SKM-1 treated with dmso at 0.1 percent for 144 hours (cell line): ENCODE measurements at regions not wholly inside any gene's neighbourhood (a gene's known extent, or its start where the extent isn't known, plus 50 kb on each side); places are given as distances from the start of the nearest gene placed in this dataset.
"Not testable (repeated sequence)": the region's sequence is repeated elsewhere in the genome, so short reads cannot be mapped to it uniquely, and the experiment has no call there.

Experiments
- DNase-seq: peaks from one replicate; lab custom pipeline; 2025; ENCODE audit not compliant: unreplicated experiment; lab: John Stamatoyannopoulos, UW

DNA sequence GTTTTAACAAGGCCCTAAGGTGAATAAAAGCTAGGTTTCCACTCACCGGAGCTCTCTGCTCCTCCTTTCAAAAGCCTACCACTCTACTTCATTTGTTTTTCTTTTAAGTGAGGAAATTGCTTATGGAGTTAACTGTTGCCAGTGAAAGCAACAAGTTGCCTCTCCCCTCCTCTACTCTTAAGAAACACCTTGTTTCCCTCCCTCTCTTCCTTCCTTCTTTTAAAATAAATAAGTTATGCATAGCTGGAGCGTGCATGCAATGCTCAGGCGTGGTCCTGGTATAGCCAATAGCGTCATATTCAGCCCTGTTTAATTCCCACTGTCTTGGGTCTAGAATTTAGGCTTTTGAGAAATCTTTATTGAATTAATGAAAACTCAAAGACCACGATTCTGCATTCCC, 101.1 kb upstream of the IGF1R start:
- DNase-seq, result peak; percentile 62

DNA sequence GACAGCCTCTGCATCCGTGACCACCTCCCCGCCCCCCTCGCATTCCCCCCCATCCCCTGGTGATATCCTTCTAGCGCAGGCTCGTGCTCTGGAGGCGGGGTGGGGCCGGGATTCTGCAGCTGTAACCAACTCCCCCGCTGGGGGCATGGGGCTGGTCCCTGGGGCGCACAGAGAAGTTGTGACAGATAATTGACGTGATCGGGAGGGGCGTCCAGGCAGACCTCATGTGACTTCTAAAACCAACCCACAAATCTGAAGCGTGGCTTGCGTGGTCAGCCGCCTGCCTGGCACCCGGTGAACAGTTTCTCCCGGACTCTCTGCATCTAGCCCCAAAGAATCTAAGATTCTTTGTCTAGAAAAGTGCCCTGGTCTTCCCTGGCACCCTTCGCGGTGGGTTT, 100.6 kb upstream of the IGF1R start:
- DNase-seq, result peak; percentile 44

DNA sequence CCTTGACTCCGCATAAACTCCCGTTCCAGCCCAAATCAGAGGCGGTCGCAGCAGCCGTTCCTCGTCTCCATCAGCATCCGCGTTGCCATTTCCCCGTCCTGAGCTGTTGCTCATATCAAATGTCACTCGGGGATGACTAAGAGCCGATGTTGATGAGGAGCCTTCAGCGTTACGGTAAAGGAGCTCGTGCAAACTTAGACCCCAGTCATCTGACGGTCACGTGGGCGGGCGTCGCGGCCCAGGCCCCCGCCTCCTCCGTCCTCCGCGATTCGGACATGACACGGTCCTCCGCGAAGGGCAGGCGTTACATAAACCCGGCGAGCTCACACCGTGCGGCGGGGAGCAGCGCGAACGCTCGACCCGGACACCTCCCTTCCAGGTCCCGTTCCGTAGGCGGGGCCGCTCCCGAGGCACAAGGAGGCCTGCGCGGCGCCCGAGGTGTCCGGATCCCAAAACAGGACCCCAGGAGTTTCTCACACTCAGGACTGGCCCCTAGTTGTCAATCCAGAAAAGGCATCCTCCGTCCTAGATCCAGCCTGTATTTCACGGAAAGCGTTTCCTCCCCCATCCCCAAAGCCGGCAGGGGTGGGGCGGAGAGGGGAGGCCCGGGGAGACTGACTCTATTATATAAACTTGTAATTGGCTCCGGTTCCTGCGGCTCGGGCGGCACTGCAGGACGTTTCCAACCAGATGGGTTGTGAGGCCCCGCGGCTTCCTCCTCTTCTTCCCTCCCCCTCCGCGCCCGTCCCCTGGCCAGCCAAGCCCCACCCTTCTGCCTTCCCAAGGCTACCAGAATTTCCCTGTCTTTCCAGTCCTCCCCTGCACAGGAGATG, 100.0 kb upstream of the IGF1R start:
- peak; percentile 54 for DNase-seq

DNA sequence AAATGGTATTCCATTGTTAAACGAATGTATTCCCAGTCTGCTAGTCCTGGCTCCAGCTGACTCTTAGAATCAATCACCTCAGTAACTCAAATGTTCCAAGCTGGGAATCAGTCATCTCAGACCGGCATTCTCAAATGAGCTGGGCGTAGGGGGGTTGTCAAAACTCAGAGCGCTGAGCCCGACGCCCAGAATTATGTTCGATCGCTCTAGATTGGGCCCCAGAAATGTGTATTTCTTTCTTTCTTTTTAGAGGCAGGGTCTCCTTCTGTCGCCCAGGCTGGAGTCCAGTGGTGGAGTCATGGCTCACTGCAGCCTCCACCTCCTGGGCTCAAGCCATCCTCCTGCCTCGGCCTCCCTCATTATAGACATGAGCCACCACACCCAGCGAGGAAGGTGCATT, 99.3 kb upstream of the IGF1R start:
- DNase-seq, result no peak

DNA sequence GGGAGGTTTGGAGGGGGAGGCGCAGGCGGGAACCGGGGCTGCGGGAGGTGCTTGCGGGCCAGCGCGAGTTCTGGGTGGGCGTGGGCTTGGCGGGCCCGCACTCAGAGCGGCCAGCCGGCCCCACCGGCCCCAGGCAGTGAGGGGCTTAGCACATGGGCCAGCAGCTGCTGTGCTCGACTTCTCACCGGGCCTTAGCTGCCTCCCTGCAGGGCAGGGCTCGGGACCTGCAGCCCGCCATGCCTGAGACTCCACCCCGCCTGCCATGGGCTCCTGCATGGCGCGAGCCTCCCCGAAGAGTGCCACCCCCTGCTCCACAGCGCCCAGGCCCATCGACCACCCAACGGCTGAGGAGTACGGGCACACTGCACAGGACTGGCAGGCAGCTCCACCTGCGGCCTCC, 98.6 kb upstream of the IGF1R start:
- DNase-seq, result no peak

DNA sequence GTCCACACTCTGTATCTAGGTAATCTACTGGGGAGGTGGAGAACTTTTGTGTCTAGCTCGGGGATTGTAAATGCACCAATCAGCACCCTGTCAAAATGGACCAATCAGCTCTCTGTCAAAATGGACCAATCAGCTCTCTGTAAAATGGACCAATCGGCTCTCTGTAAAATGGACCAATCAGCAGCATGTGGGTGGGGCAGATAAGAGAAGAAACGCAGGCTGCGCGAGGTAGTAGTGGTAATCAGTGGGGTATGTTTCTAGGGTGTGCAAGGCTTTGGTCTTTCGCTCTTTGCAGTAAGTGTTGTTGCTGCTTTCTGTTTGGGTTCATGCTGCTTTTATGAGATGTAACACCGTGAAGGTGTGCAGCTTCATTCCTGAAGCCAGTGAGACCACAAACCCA, 98.0 kb upstream of the IGF1R start:
- not testable (repeated sequence) for DNase-seq

DNA sequence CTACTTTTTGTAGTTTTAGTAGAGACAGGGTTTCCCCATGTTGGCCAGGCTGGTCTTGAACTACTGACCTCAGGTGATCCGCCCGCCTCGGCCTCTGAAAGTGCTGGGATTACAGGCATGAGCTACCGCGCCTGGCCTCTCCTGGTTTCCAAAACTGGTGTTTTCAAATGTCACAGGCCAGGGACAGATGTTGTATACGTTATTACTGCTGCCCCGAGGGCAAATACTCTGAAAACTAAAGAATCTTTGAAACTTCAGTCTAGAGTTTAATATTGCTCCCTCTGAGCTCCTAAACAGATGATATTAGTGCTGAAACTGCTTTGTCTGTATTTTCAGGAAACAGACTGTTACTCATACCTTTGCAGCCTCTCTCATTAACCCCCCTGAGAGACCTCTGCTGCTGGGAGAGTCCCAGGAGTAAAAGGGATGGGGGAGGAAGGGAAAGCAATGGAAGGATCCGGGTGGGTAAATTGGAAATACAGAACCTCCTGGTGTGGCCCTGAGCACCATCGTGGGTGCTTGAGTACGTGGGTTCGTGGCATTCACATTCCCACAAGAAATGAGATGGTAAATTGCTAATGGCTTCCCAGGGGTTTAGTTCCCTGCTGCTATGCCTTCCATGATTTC, 96.3 kb upstream of the IGF1R start:
- no peak for DNase-seq

DNA sequence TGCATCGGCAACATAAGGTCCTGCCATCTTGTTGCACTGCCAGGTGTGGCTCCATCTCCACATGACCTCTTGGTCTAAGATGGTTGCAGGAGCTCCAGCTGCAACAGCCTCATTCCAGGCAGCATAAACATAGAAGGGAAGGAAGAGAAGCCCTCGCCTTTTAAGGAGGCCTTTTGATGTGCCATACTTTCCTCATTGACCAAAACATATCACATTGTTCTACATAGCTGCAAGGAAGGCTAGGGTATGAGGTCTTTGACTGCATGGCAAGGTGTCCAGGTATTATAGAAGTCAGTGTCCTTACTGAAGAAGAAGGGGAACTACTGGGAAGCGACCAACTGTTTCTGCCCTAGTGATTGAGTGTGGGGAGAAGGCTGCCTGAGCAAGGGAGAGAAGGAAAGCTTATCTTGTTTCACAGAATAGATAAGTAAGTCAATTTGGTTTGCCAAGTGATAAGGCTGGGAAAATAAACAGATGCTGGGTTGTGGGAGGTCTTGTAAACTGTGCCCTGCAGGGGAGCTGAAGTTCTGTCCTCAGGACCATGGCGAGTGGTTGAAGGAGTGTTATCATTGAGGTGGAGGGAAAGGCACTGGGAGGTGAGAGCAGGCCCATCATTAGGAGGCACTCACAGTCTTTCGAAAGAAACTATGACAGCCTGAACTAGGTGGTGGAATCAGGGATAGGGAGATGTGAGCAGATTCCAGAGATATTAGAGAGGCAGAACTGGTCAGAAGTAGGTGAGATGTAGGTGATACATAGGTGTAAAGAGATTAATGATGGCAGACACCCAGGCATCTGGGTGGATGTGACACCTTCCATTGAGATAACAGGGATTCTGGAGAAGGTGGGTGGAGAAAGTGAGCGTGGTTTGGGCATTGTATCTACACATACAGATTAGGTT, 93.8 kb upstream of the IGF1R start:
- DNase-seq, result no peak

DNA sequence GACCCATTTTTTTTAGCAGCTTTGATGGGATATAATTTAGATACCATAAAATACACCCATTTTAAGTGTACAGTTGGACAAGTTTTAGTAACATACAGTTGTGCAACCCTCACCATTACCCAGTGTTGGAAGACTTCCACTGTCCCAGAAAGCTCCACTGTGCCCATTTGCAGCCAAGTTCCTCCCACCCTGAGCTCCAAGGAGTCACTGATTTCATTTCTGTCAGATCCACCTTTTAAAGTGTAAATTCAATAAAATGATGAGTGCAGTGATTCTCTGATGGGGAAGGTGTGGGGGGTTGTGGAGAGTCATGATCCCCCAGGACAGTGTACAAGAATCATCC, 93.2 kb upstream of the IGF1R start:
- no peak for DNase-seq

DNA sequence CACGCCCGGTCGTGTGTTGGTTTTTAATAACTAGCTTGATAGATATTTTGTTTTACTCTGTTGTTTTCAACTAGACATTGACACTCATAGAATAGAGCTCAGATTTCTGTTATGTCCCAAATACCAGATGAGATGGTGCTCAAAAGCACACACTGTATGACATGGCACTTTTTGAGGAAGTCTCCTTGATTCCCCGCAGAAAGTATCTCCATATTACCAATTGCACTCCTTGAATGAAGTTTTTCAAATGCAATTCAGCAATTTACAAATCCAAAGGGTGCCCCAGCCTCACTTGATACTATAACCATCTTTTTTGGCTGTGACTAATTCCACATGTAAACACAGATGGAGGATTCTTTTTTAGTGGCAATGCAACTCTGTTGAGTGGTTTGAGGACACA, 92.0 kb upstream of the IGF1R start:
- no peak for DNase-seq

DNA sequence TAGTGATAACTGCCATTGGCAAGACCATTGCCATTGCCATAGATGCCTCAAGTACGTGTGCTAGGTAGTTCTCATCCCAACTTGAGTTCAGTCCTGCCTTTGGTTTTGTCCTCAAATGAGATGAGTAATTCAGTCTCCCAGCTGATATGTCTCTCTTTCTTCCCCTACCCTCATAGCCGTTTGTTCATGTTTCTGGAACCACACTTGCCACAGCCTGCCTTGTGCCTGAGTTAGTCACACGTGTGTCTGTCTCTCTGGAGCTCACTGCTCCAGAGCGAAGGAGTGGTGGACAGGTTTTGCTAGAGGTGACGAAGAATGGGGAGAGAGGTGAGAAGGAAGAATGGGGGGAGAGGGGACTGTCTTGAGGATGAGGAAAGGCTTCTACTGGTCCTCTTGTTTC, 88.0 kb upstream of the IGF1R start:
- no peak for DNase-seq

DNA sequence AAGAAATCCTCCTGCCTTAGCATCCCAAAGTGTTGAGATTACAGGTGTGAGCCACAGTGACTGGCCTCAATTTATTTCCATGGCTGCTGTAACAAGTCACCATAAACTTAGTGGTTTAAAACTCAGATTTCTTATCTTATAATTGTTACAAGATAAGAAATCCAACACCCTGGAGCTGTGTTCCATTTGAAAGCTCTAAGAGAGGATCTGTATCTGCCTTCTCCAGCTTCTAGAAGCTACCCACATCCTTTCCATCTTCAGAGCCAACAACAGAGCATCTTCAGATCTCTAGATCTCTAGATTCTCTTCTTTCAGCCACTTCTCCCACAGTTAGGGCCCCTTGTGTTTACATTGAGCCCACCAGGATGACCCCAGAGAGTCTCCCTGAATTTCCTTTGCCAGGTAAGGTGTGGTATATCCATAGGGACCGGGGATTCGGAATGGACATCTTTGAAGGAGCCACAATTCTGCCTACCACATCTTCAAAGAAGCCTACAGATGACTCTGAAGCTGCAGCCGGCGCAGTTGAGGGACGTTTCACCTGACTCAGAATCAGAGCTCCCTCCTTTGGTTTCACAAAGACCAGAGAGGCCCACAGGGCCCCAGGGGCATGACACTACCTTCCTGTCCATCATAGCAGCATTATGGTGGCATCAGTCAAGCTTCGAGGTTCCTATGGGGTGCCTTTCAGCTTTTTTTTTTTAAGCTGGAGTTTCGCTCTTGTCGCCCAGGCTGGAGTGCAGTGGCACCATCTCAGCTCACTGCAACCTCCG, 87.0 kb upstream of the IGF1R start:
- DNase-seq, result no peak

DNA sequence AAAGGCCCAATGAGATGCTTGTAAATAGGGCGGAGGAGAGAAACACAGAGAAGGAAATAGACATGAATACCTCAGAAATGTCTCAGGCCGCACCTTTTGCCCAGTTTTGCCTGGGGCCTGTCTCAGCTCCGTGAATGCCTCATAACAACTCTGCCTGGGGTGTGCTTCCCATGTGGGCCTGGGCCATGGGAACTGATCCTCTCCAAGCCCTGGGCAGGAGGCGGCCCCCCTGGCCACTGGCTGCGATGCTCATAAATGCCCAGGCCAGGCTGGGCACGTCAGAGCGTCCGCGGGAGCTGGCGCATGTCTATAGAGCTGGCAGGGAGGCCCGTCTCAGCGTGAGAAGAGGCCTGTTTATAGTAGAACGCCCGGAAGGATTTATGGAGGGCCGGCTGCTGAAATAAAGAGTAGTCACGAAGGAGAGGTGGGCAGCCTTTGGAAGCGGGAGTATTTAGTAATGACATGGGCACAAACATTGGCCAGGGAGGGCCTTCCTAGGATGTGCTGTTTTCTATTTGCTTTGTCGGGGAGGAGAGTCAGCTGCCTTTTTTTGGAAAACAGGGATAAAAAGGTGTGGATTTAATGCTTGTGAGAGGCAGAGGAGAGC, 85.9 kb upstream of the IGF1R start:
- DNase-seq, result no peak

DNA sequence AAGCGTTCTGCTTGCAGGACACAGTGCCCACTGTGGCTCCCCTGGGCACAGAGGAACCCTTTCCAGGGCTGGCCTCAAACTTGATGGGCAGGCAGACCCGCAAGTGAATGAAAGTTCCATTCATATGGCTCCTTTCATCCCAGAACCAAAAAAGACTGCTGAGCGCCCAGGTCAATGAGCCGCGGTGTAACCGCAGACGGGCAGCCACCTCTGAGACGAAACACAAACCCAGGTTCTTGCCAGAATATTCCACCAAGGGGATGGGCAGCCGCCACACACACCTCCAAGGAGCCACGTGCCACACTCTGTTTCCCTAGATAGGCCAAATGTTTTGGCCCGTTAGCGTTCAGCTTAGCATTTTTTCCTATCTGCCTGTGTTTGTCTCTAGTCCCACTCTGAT, 82.8 kb upstream of the IGF1R start:
- DNase-seq, result no peak

DNA sequence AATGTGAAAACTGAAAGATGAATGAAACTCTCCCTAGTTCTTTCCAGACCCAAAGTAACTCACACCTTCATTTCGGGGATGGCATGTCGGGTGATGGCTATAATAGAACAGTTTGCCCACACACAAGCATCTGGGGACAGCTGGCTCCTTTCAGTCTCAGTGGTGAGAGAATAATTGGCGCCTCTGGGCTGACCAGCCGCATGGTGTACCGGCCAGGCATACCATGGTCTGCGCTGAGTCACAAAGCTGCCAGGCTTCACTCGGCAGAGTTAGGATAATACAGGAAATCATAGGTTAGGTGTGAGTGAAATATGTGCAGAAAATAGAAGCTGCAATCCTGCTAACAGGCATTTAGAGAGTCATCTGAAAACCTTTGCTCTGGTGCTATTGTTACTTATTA, 80.4 kb upstream of the IGF1R start:
- DNase-seq, result no peak

DNA sequence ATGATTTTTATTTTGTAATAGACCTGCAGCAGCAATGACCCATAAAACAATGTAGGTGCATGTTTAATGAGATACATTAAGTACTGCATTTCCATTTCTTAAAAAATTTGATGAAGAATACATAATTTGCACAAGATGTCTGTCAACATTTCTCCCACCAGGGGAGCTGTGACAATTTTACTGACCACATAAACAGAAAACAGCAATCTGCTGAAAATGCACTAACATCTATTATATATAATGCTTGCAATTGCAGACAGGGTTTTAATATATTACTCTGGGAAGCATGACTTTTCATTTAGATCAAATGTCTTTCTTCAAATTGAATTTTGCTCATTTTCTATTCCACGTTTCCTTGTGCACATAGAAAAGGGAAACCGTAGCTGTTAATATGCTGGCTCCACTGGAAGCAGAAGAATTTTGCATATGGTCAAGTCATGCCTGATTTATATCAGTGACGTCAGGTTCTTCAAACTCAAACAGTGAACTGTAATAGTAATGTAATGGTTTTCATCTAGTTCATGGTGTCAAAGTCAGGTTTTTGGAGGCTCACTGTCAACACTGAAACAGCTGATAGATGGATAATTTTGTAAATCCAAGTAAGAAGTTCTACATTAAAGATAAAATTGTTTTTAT, 79.8 kb upstream of the IGF1R start:
- DNase-seq, result no peak

DNA sequence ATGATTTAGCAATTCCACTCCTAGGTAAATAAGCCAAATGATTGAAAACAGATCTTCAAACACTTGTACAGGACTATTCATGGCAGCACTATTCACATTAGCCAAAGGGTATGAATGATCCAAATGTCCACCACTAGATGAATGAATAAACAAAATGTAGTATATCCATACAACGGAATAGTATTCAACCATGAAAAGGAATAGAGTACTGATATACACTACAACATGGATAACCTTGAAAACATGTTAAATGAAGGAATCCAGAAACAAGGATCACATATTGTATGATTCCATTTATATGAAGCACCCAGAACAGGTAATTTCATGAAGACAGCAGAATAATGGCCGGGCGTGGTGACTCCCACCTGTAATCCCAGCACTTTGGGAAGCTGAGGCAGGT, 78.2 kb upstream of the IGF1R start:
- DNase-seq, result no peak

DNA sequence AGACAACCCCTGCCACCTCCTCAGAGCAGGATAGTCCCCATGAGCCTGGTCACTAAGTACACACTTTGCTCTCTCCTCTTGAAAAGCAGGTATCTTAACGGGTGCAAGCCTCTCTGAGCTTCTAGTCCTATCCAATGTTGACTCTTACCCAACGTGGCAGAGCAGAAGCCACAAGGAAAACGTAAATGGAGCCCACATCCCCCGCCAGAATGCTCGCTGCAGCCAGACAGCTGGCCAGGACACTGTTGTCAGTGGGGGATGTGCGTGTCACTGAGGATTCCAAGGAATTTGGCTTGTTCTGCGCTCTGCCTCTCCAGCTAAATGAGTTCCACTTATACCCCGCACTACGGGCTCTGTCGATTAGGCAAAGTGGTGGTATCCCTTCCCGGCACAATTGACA, 67.8 kb upstream of the IGF1R start:
- no peak for DNase-seq

DNA sequence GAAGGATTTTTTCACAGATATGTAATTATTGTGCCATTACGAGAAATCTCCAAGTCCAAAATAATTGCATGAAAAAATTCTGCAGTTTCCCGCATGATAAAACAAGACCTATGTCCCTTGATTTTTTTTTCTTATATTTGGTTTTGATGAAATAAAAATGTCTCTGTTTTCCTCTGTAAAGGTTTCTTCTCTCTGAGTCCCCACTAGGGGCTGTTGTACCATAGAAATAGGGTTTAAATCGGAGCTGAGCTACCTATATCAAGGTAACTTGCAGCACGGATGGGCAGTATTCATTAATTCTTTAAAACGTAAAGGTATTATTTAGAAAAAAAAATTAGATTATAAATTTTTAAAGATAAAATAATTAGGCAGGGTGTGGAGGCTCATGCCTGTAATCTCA, 66.6 kb upstream of the IGF1R start:
- no peak for DNase-seq

DNA sequence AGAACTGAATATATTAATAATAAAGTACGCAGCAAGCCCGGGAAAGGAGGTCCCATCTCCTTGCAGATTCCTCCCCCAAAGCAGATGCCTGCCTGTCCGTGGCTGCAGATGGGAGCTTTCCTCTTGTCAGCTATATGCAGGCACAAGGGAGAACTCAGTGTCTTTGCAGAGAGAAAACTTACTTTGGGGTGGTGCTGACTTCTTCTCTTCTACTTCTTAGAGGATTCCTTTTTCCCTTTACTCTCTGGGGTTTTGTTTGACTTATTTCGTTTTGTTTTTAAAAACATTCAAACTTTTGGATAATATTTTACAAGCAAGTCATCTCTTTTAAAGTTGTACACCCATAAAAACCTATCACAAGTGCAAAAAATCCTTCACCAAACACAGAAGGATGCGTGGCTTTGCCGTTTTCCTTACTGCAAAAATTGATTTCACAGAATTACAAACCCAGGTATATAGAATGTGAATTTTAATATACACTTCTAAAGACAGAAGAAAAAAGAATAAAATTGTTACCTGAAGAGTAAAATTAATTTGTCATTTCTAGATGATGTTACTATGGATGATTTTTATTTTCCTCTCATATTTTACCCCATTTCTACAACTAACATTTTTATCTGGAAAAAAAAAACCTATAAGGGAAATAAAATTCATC, 65.3 kb upstream of the IGF1R start:
- no peak for DNase-seq
